ENCODE measurements at regions not wholly inside any gene's neighbourhood (a gene's known extent, or its start where the extent isn't known, plus 50 kb on each side); places are given as distances from the start of the nearest gene placed in this dataset.

GRCh38 chr11:26943636-26944035 lies 50.3 kb upstream of the FIBIN start (continued):
- TF ChIP-seq CBX3 (IDR thresholded peaks at IDR 0.05; ENCODE audit: low read depth), result no peak
- TF ChIP-seq ZFX (IDR thresholded peaks at IDR 0.05), result no peak
- TF ChIP-seq, protein P1, sequence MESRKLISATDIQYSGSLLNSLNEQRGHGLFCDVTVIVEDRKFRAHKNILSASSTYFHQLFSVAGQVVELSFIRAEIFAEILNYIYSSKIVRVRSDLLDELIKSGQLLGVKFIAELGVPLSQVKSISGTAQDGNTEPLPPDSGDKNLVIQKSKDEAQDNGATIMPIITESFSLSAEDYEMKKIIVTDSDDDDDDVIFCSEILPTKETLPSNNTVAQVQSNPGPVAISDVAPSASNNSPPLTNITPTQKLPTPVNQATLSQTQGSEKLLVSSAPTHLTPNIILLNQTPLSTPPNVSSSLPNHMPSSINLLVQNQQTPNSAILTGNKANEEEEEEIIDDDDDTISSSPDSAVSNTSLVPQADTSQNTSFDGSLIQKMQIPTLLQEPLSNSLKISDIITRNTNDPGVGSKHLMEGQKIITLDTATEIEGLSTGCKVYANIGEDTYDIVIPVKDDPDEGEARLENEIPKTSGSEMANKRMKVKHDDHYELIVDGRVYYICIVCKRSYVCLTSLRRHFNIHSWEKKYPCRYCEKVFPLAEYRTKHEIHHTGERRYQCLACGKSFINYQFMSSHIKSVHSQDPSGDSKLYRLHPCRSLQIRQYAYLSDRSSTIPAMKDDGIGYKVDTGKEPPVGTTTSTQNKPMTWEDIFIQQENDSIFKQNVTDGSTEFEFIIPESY (IDR thresholded peaks at IDR 0.05; ENCODE audit: extremely low read depth, insufficient replicate concordance, low read length), result no peak

All from HCT116 (cell line).